Upper lobe of left lung (tissue), 4 donors: ENCODE measurements at regions not wholly inside any gene's neighbourhood (a gene's known extent, or its start where the extent isn't known, plus 50 kb on each side); places are given as distances from the start of the nearest gene placed in this dataset.

Experiments
- EP300 ChIP-seq, 4 donors: sonication (generic); formaldehyde crosslinking; IDR thresholded peaks; one replicate each; pipeline ENCODE4 v1.5.1; 2017; ENCODE audit warnings: antibody characterized with exemption in 4 of 4, control low read depth in 2 of 4
- POLR2A ChIP-seq, 4 donors: fragments of 450-650 bp; IDR thresholded peaks; one replicate each; pipeline ENCODE4 v1.5.1; 2016 to 2017; ENCODE audit warnings: antibody characterized with exemption in 4 of 4, mild to moderate bottlenecking in 2 of 4
- TF ChIP-seq, protein P1 (sequence below), 6 experiments: fragments of 450-650 bp in 4 of 6; fragments of 200-600 bp in 2 of 6; sonication (generic) in 2 of 6; IDR thresholded peaks; one replicate each; pipeline ENCODE4 v1.5.1; 2016 to 2019; ENCODE audit warnings: antibody characterized with exemption in 6 of 6

DNA sequence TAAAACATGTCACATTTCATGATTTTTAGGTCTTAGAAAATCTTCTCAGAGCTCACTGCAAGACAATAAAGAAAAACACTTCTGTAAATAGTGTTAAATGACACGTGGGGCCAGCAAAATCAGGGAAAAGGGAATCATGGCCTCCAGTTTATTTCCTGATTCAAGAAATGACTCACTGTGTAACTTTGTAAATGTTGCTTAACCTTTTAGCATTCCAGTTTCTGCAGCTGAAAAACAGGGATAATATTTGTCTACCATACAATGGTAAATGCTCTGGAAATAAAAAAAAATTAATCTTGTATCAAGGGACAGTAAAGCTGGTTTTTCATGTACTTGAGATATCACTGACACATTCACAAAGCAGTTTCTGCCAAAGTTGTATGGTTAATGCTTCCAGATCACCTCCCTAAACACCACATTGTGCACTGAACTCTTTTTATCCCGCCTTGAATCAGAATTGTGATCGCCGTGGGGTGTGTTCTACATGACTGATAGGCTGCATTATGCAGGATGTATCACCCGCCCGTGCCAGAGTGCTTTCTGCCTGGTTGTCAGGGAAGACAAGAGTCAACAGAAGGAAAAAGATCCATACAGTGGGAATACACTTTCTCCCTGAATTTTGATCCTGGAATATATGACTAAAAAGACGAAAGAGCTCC, 238.8 kb downstream of the IKZF2 start:
- no peak for TF ChIP-seq POLR2A (IDR thresholded peaks at IDR 0.05)
- TF ChIP-seq, protein P1, sequence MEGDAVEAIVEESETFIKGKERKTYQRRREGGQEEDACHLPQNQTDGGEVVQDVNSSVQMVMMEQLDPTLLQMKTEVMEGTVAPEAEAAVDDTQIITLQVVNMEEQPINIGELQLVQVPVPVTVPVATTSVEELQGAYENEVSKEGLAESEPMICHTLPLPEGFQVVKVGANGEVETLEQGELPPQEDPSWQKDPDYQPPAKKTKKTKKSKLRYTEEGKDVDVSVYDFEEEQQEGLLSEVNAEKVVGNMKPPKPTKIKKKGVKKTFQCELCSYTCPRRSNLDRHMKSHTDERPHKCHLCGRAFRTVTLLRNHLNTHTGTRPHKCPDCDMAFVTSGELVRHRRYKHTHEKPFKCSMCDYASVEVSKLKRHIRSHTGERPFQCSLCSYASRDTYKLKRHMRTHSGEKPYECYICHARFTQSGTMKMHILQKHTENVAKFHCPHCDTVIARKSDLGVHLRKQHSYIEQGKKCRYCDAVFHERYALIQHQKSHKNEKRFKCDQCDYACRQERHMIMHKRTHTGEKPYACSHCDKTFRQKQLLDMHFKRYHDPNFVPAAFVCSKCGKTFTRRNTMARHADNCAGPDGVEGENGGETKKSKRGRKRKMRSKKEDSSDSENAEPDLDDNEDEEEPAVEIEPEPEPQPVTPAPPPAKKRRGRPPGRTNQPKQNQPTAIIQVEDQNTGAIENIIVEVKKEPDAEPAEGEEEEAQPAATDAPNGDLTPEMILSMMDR (IDR thresholded peaks at IDR 0.05) = no peak
- no peak for TF ChIP-seq EP300 (IDR thresholded peaks at IDR 0.05)
